ENCODE measurements at regions not wholly inside any gene's neighbourhood (a gene's known extent, or its start where the extent isn't known, plus 50 kb on each side); places are given as distances from the start of the nearest gene placed in this dataset.

DNA sequence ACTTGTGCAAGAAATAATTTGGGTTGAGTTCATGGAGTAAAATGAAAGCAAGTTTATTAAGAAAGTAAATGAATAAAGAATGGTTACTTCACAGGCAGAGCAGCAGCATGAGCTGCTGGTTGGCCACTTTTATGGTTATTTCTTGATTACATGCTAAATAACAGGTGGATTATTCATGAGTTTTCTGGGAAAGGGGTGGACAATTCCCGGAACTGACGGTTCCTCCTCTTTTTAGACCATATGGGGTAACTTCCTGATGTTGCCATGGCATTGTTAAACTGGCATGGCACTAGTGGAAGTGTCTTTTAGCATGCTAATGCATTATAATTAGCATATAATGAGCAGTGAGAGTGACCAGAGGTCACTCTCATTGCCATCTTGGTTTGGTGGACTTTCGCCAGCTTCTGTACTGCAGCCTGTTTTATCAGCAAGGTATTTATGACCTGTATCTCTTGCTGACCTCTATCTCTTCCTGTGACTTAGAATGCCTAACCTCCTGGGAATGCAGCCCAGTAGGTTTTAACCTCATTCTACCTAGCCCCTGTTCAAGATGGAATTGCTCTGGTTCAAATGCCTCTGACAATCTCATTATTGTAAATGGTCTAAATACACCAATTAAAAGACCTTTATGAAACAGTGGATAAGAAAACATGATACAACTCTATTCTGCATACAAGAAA is 114.1 kb upstream of the FIGN start:
- Histone ChIP-seq H3K27me3 (ENCODE audit: control insufficient read depth, insufficient read depth, low read length, poor library complexity, severe bottlenecking) (peaks cover 3% of the 10 kb centered on the region), H3K27ac (ENCODE audit: low read depth, low read length) (no peak overlapping the region), H3K36me3 (ENCODE audit: control insufficient read depth, insufficient read depth, low read length) (no peaks in the 10 kb centered on the region), H3K9me3 (ENCODE audit: control insufficient read depth, low read length) (no peaks in the 10 kb centered on the region), H3K4me3 (ENCODE audit: low read length) (no peak overlapping the region), H3K4me1 (ENCODE audit: control insufficient read depth, insufficient read depth, low read length) (no peaks in the 10 kb centered on the region), H3K9ac (ENCODE audit: extremely low read depth, low read length, poor library complexity, severe bottlenecking) (no peak overlapping the region)
- Mint-ChIP-seq H3K4me1 (no peaks in the 10 kb centered on the region), H3K4me3 (no peak overlapping the region), H3K27ac (no peak overlapping the region), H3K27me3 (ENCODE audit: insufficient read depth) (no peaks in the 10 kb centered on the region), H3K36me3 (ENCODE audit: low read depth) (no peaks in the 10 kb centered on the region), H3K9me3 (no peaks in the 10 kb centered on the region)
- WGBS, 2 experiments (ENCODE audit: insufficient coverage in 1 of 2, insufficient read length in 1 of 2) = 92 to 94% methylated on average over 2 to 3 of the region's 3 CpGs
- DNase-seq = no peak
- TF ChIP-seq, protein P1, sequence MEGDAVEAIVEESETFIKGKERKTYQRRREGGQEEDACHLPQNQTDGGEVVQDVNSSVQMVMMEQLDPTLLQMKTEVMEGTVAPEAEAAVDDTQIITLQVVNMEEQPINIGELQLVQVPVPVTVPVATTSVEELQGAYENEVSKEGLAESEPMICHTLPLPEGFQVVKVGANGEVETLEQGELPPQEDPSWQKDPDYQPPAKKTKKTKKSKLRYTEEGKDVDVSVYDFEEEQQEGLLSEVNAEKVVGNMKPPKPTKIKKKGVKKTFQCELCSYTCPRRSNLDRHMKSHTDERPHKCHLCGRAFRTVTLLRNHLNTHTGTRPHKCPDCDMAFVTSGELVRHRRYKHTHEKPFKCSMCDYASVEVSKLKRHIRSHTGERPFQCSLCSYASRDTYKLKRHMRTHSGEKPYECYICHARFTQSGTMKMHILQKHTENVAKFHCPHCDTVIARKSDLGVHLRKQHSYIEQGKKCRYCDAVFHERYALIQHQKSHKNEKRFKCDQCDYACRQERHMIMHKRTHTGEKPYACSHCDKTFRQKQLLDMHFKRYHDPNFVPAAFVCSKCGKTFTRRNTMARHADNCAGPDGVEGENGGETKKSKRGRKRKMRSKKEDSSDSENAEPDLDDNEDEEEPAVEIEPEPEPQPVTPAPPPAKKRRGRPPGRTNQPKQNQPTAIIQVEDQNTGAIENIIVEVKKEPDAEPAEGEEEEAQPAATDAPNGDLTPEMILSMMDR (conservative IDR thresholded peaks at IDR 0.05) = no peak

DNA sequence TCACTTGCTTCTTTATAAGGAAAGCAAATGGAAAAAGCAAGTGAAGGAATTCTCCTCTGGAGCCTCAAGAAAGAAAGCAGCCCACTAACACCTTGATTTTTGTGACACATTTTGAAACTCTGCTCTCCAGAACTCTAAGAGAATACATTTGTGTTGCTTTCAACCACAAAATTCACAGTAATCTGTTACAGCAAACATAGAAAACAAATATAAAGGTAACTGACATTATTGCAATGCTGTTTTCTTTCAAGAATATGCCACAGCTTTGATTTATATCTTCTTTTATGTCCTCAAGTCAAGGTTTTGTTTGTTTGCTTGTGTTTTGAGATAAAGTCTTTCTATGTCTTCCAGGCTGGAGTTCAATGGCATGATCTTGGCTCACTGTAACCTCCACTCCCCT is 103.1 kb upstream of the FIGN start:
- no peak overlapping the region for H3K27ac Mint-ChIP-seq
- H3K9me3 Mint-ChIP-seq = no peaks in the 10 kb centered on the region
- H3K9me3 ChIP-seq (ENCODE audit: control insufficient read depth, low read length) = no peaks in the 10 kb centered on the region
- TF ChIP-seq, protein P1 (conservative IDR thresholded peaks at IDR 0.05) = no peak
- H3K27me3 Mint-ChIP-seq (ENCODE audit: insufficient read depth) = no peaks in the 10 kb centered on the region
- no peak overlapping the region for H3K4me3 ChIP-seq (ENCODE audit: low read length)
- H3K27me3 ChIP-seq (ENCODE audit: control insufficient read depth, insufficient read depth, low read length, poor library complexity, severe bottlenecking) = no peaks in the 10 kb centered on the region
- no peak for DNase-seq
- H3K4me3 Mint-ChIP-seq = no peak overlapping the region
- no peaks in the 10 kb centered on the region for H3K4me1 ChIP-seq (ENCODE audit: control insufficient read depth, insufficient read depth, low read length)
- no peak overlapping the region for H3K9ac ChIP-seq (ENCODE audit: extremely low read depth, low read length, poor library complexity, severe bottlenecking)
- no peak overlapping the region for H3K27ac ChIP-seq (ENCODE audit: low read depth, low read length)
- H3K36me3 ChIP-seq (ENCODE audit: control insufficient read depth, insufficient read depth, low read length) = no peaks in the 10 kb centered on the region
- H3K4me1 Mint-ChIP-seq = no peaks in the 10 kb centered on the region
- no peaks in the 10 kb centered on the region for H3K36me3 Mint-ChIP-seq (ENCODE audit: low read depth)

DNA sequence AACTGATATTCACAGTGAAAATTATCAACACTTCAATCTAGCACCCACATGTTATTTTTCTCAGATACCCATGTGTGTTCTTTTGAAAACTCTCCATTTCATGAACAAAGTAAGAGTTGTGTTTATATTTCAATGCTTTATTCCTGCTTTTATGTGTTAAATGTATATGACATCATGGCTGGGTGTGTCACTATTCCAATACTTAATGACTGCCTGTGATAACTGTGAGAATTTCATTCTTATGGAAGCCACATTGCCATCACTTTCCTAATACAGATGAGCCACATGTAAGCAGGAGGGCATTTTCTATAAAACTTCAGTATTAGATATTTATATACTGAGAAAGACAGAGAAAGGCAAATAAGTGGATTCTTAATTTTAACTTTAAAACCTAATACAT is 100.4 kb upstream of the FIGN start:
- no peak overlapping the region for H3K27ac Mint-ChIP-seq
- no peaks in the 10 kb centered on the region for H3K27me3 ChIP-seq (ENCODE audit: control insufficient read depth, insufficient read depth, low read length, poor library complexity, severe bottlenecking)
- no peaks in the 10 kb centered on the region for H3K9me3 Mint-ChIP-seq
- no peaks in the 10 kb centered on the region for H3K4me1 Mint-ChIP-seq
- no peak overlapping the region for H3K4me3 ChIP-seq (ENCODE audit: low read length)
- H3K36me3 ChIP-seq (ENCODE audit: control insufficient read depth, insufficient read depth, low read length) = no peaks in the 10 kb centered on the region
- H3K4me1 ChIP-seq (ENCODE audit: control insufficient read depth, insufficient read depth, low read length) = no peaks in the 10 kb centered on the region
- no peak overlapping the region for H3K27ac ChIP-seq (ENCODE audit: low read depth, low read length)
- no peaks in the 10 kb centered on the region for H3K9me3 ChIP-seq (ENCODE audit: control insufficient read depth, low read length)
- no peak for DNase-seq
- H3K4me3 Mint-ChIP-seq = no peak overlapping the region
- H3K27me3 Mint-ChIP-seq (ENCODE audit: insufficient read depth) = no peaks in the 10 kb centered on the region
- TF ChIP-seq, protein P1 (conservative IDR thresholded peaks at IDR 0.05) = no peak
- no peak overlapping the region for H3K9ac ChIP-seq (ENCODE audit: extremely low read depth, low read length, poor library complexity, severe bottlenecking)
- H3K36me3 Mint-ChIP-seq (ENCODE audit: low read depth) = no peaks in the 10 kb centered on the region

Measured in endodermal cell (in vitro differentiated cells).